HG03520 (cell line): ENCODE measurements at regions not wholly inside any gene's neighbourhood (a gene's known extent, or its start where the extent isn't known, plus 50 kb on each side); places are given as distances from the start of the nearest gene placed in this dataset.
"Not testable (repeated sequence)": the region's sequence is repeated elsewhere in the genome, so short reads cannot be mapped to it uniquely, and the experiment has no call there.

ENCODE experiments used
- ATAC-seq: cut with Tn5 transposase; IDR thresholded peaks from one replicate; pipeline ENCODE4 v1.9.1; 2021; ENCODE audit warnings: mild to moderate bottlenecking, moderate library complexity; ENCODE audit not compliant: unreplicated experiment

DNA sequence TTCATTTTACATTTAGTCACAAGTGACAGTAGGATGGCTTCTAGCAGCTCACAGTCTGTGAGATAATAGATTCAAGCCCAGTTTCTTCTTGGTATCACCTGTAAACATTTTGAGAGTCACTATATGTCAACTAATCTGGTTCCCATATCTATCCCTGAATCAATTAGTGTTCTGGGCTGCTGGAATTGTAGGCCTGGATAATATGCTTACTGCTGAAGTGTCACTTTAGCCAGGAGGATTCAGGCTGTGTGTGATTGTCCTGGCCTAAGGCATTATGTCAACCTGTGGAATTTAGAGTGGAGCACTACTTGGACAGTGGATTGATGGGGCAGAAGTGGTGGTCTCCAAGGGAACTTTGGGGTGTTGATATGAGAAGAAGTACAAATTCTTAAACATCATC, 1071.8 kb upstream of the CITED2 start:
- no peak for ATAC-seq

DNA sequence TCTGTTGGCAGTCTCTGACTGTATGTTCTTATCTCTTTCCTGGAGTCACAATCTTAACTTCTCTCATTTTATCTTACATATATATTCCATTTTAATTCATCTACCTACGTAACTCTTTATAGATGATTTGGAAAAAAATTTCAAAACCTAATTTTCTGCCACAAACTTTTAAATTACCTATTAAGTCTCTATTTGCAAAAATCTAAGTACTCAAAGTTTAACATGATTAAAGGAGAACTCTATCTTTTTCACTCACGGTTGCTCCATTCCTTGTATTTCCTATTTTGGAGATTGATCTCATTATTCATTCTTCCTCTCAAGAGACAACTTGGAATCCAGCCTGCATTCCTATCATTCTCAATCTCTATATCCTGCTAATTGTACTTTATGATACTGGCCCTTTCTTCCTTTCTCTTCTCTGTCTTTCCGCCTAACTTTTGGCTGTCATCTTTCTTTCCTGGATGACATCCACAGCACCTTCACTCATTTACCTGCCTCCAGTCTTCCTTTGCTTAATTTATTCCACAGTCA, 1071.1 kb upstream of the CITED2 start:
- ATAC-seq: no peak

DNA sequence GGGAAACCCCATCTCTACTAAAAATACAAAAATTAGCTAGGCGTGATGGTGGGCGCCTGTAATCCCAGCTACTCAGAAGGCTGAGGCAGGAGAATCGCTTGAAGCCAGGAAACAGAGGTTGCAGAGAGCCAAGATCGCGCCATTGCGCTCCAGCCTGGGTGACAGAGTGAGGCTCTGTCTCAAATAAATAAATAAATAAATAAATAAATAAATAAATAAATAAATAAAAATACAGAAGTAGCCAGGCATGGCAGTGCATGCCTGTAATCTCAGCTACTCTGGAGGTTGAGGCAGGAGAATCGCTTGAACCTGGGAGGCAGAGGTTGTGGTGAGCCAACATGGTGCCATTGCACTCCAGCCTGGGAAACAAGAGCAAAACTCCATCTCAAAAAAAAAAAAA, 1068.7 kb upstream of the CITED2 start:
- ATAC-seq: not testable (repeated sequence)

DNA sequence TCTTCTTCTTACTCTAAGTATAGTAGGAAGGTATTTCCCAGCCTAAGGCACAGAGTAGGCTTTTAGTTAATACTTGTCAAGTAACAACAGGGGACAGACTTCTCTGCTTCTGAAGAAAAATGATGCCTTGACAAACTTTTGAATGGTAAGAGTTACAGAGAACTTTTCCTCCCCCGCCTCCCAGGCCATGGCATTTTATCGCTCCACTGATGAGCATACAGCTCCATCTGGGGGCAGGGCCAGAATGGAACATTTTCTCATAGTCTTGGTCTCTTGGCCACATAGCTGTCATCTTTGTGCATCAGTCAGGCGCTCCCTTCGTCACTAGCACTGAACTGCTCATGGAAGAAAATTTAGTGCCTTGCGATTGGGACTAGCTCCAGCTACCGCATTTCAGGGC, 1066.8 kb upstream of the CITED2 start:
- ATAC-seq: no peak

DNA sequence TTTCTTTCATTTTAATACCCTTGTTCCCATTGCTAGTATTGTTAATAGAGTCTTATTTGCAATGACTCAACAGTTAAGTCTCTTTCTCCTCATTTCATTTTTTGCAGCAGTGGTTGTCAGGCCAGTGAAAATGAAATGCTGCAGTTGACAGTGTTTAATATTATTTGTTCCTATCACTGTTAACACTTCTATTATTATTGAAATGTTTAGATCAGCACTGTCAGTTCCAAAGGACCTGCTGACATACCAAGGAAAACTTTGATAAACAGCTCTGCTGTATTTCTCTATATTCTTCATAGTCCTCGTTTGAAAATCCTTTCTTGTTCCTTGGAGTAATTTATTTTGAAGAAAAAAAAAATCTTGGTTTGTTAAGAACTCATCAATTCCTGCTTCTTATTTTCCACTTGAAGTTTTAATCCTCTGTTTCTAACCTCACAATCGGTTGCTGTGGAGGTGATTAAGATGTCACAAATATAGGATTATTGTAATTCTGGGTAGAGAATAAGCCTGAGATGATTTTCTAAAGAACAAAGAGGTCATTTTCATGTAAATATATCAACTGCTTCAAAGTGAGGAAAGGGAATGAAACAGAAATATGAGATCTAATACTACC, 1065.9 kb upstream of the CITED2 start:
- no peak for ATAC-seq

DNA sequence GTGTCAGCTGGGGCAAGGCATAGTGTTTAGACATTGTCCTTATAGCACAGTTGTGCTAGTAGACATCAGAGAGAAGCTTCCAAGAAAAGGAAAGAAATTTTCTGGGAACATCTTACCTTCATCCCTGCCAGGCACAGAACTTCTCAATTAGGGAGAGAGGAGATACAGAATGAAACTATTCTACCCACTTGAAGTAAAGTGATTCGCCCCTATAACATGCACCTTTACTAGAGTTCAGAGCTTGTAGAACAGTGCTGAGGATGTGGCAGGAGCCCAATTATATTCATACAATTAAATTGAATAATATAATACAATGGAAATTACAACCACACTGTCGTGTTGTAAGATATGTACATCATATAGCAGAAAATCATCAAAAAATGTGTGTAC, 1063.9 kb upstream of the CITED2 start:
- ATAC-seq: no peak

DNA sequence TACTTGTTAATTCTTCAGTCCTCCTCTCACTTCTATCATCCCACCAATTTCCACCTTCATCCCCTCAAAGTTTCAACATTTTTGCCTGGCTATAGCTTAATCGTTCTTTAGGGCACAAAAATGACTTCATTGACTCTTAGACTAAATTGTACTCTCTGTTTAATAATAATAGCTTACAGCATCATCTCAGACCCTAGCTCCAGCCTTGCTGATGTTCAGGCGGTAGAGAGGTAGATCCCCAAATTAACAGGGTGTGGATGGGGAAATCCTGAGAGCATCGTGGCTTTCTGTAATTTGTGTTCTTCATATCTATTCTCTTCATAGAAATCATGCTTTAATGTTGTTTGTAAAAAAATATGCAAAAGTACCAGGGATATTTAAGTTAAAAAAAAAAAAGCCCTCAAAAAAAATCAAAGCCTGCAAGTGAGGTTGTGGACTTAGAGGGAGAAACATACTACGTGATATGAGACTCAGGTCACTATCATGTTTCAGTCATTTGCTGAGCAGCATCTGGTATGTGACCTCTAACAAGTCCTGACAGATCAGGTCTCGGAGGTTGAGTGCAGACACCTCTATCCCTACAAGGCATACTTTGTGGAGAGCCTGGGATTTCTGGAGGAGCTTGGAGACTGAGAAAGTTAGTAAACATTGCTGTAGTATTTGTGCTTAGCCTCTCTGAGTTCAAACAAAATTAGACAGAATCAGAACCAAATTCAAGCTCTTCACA, 1063.3 kb upstream of the CITED2 start:
- no peak for ATAC-seq

DNA sequence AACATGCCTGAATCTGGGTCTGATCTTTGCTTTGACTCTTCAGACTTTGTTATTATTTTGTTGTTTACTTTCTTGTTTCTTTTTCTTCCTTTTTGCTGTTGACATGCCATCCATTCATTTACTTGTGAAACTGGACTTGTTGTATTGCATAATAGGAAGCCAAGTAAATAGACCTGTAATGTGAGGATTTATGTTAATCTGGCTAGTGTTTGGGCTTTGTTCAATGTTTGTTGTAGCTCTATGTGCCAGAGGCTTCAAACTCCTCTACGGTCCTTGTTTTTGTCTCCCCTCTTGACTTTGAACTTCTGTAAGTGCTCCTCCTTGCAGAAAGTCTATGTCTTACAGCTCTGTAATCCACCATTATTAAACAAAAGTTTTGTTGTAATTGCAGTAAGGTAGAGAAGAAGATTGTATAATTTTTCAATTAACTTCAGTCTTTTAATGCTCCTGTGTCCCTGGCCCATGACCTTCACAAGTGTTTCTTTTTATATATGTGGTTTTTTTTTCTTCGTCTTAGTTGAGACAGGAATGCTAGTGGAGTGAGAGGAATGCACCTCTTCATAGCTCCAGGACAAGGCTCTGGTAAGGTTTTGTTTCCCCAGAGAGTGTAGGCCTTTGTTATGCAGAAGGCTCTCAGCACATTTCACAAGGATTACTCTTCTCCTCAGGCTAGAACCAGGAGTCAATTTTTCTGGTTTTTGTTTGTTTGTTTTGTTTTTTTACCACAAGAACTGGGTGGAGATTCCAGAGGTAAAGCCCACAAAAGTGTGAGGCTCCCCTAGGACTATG, 1061.8 kb upstream of the CITED2 start:
- no peak for ATAC-seq

DNA sequence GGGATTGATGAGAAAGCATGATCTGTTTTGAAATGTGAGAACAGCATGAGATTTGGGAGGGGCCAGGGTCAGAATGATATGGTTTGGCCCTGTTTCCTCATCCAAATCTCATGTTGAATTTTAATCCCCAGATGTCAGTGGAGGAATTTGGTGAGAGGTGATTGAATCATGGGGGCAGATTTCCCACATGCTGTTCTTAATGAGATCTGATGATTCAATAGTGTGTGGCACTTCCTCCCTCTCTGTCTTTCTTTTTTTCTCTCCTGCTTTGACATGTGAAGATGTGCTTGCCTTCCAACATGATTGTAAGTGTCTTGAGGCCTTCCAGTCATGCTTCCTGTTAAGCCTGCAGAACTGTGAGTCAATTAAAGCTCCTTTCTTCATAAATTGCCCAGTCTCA, 1060.3 kb upstream of the CITED2 start:
- no peak for ATAC-seq

DNA sequence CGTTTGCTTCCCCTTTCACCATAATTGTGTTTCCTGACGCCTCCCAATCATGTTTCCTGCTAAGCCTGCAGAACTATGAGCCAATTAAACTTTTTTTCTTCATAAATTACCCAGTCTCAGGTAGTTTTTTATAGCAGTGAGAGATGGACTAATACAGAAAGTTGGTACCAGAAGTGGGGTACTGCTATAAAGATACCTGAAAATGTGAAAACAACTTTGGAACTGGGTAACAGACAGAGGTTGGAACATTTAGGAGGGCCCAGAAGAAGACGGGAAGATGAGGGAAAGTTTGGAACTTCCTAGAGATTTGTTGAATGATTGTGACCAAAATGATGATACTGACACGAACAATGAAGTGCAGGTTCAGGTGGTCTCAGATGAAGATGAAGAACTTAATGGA, 1058.6 kb upstream of the CITED2 start:
- no peak for ATAC-seq

DNA sequence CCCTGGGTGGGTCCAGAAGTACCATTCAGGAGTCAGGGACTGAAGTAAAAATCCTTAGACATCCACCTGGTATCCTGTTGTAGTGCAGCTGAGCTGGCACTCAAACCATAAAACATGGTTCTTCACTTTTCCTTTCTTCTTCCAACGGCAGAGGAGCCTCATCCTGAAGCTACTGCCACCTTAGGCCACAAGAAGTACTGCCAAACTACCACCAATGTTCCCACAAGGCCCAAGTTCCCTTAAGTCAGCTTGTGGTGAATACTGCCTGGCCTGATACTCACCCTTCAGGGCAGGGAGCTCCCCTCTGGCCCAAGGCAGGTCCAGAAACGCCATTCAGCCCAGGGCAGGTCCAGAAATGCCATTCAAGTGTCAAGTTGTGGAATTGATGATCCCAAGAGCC, 1053.4 kb upstream of the CITED2 start:
- ATAC-seq: no peak

DNA sequence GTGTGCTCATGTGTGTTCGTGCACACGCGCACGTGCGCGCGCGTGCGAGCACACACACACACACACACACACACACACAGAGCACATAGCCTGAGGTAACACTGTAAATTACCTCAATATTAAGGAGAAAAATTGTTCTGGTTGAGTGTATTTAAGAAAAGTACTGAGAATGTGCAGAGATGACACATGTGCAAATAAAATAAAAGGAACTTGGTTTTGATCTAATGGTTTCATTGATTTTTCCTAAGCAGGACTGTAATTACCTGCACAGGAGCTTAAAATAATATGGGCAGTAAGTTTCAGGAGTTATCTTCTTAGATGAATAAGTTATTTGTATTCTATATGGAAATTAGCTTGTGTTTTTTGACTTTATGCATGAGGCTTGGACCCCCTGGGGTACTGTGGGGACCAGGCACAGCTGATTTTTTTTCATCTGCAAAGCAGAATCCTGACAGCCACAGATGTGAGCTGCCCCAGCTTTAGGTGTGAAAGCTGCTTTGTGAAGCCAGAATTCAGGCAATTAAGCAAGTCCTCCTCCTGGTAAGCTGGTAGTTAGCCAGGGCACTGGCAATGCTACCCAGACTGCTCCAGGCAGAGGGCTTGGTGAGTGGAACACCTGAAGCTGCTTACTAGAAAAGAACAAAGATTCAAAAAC, 1040.6 kb upstream of the CITED2 start:
- no peak for ATAC-seq

DNA sequence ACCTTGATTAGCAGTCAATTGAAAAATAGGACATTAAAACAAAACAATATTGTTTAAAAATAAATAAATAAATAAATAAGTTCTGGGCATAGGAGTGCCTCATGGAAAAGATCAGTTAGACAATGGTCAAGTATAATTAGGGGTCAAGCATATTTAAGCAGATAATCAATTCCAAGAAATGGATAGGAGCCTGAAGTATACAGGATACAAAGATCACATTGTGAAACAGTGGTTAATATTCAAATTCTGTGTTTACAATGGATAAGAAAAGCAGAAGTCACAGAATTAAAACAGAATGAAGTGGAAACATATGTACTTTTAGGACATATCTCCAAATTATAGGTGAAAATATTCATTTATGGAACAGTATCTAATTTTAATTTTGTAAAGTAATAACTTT, 1028.6 kb upstream of the CITED2 start:
- no peak for ATAC-seq

DNA sequence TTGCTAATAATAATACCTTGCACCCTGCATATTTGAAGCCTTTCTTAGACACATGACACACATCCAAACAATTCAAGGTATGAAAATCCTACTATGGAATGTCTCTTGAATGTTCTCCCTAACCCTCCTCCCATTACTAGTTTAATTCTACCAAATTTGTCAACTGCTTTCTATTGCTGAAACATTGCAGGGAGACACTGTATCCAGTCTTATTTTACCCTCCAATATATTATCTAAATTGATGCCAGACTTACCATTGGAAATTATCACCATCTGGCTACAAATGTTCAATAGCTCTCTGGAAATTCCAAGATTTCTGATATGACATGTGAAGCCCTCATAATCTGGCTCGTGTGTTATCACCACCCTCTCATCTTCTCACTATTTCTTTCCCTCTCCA, 1027.3 kb upstream of the CITED2 start:
- ATAC-seq: no peak

DNA sequence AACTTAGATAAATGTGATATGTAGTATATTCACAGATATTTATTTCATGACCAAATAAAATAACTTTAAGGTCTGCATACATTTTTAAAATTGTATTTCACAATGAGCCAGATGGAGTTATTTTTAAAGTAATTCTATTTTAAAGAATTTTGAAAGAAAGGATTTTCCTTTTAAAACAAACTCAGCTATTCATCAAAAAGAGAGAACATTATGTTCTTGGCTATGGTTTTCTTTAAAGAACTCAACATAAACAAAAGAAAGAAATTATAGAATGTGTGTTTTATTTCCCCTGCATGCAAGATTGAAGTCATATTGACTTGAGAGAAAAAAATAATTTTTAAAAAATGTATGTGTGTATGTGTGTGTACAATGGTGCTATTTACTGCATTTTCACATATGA, 1023.6 kb upstream of the CITED2 start:
- ATAC-seq: no peak

DNA sequence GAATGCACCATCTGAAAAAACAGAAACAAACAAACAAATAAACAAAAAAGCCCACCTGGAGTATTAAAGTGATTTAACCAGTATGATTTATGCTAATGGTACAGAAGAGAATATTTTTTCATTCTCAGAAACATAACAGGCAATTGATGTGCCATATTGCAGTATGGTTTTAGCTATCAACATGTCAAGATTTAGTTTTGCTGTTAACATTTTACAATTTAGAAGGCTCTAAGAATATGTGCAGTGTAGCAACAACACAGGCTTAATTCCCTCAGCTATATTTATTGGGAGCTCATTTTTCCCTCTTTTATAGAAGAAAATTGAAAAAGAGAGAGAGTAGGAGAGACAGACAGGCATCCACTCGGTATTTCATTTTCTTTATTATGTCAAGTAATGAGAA, 1022.7 kb upstream of the CITED2 start:
- ATAC-seq: no peak

DNA sequence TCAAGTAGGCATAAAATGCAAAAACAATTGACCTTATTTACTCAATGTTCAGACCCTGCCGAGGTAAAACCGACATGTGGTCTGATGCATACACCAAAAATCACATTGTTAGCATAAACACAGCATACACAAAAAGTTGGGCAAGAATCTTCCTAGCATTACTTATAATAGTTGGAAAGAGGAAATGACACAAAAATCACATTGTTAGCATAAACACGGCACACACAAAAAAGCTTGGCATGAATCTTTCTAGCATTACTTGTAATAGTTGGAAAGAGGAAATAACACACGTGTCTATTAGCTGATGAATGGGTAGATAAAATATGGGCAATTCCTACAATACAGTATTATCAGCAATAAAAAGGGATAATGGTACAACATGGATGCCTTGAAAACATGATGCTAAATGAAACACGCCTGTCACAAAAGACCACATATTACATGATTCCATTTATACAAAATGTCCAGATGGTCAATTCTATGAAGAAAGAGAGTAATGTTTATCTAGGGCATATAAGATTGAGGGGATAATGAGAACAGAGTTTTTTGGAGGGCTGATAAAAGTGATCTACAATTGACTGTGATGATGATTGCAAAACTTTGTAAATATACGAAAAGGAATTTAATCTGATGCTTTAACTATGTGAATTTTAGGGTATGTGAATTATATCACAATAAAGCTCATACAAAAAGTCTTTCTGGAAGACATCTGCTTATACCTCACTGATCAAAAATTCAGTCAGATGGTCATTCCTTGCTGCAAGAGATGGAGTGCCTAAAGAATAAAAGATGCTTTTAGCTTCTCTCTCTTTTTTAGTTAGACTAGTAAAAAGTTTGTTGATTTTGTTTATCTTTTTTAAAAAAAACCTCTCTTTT, 1019.5 kb upstream of the CITED2 start:
- no peak for ATAC-seq

DNA sequence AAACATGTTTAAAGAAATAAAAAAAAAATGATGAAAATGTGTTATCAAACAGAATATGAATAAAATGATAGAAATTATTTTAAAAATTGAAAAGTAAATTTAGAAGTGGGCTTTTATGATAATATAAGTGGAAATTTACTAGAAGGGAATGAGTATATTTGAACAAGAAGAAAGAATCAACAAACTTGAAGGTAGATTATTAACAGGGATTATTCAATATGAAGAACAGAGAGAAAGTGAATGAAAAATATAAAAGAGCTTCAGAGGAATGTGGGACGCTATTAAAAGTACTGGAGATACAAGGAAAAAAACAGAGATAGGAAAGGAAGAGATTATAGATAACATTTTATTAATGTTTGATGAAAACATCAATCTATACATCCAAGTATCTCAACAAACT, 1014.4 kb upstream of the CITED2 start:
- no peak for ATAC-seq

DNA sequence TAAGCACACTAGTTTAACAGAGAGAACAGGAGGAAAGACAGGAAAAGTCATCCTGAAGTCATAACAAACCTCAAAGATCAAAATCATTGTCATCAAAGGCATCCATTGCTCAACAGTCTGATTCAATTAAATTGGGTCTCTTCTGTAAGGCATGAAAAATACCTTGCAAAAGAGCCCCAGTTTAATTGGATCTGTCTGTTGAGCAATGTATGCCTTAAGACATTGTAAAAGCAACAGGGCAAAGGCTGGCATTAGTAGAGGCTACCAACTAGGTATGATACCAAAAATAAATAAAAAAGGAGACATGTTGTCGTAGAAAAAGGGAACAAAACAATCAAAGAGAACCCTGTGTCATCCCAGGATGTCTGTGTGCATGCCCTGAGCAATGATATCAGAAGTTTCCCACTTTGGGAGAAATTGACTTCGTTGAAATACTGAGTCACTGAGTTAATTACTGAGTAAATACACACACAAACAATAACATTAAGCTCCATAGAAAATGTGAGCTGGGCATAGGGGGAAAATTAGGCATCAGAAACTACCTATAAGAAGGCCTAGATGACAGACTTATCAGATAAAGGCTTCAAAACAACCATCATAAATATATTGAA, 1013.8 kb upstream of the CITED2 start:
- ATAC-seq: no peak

DNA sequence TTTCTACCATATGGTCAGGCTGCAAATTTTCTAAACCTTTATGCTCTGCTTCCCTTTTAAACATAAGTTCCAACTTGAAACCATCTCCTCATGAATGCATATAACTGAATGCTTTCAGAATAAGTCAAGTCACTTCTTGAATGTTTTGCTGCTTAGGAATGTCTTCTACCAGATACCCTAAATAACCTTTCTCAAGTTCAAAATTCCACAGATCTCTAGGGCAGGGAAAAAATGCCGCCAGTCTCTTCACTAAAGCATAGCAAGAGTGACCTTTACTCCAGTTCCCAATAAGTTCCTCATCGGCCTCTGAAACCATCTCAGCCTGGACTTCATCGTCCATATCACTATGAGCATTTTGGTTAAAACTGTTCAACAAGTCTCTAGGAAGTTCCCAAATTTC, 1011.2 kb upstream of the CITED2 start:
- ATAC-seq: no peak
